SHP77 treated with DMSO at 0.1 percent for 48 hours (cell line): ENCODE measurements at regions not wholly inside any gene's neighbourhood (a gene's known extent, or its start where the extent isn't known, plus 50 kb on each side); places are given as distances from the start of the nearest gene placed in this dataset.
"Not testable (repeated sequence)": the region's sequence is repeated elsewhere in the genome, so short reads cannot be mapped to it uniquely, and the experiment has no call there.

Experiments used
- DNase-seq: peaks from one replicate; lab custom pipeline; 2025; lab: John Stamatoyannopoulos, UW

- no peak for DNase-seq
Measured at GRCh38 chr22:33971561-33971961, 51.3 kb upstream of the LARGE1 start.

DNA sequence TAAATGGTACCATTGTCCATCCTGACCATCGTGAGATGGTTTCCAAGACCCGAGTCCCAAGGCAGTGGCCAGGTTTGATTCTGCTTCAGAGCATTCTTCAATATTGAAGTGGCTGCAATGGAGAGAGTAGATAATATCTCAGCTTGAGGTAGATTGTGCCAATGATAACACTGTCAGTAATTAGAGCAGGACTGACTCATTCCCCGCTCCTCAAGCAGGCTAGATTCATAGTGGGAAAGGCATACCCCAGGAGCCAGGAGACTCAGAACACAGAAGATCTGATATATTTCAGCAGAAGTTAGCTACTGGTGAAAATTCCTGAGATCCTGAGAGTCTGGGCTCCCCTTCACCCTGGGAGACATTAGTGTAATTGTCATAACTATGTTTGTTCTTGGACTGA is 55.6 kb upstream of the LARGE1 start:
- no peak for DNase-seq

GRCh38 chr22:33983558-33983957 is 63.3 kb upstream of the LARGE1 start:
- no peak for DNase-seq

DNA sequence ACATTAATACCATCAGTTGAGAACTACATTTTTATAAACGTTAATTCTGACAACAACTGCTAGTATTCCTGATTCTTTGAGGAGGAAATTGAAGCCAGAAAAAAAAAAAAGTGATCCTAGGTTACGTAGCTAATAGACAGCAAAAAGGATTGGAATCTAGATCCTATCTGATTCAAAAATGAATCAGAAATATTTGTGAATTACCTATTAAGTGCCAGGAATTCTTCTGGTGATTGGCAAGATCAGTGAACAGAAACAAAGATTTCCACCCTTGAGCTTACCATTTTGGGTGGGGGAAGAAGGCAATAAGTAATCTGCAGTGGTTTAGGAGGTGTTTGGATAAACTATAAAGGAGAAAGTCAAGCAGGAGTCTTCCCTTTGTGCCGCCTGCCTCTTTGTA is 63.9 kb upstream of the LARGE1 start:
- DNase-seq, result no peak

GRCh38 chr22:33984656-33985285 is 64.5 kb upstream of the LARGE1 start:
- DNase-seq, result no peak

GRCh38 chr22:33985506-33985905 is 65.2 kb upstream of the LARGE1 start:
- no peak for DNase-seq

GRCh38 chr22:33986167-33986771 is 66.0 kb upstream of the LARGE1 start:
- no peak for DNase-seq

GRCh38 chr22:33986954-33987353 is 66.7 kb upstream of the LARGE1 start:
- no peak for DNase-seq

DNA sequence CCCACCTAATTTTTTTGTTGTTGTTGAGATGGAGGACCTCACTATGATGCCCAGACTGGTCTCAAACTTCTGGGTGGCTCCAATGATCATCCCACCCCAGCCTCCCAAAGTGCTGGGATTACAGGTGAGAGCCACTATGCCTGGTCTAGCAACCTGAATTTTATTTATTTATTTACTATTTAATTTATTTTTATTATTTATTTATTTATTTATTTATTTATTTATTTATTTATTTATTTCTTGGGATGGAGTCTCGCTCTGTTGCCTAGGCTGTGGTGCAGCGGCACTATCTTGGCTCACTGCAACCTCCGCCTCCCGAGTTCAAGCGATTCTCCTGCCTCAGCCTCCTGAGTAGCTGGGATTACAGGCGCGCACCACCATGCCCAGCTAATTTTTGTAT is 69.0 kb upstream of the LARGE1 start:
- DNase-seq, result not testable (repeated sequence)

DNA sequence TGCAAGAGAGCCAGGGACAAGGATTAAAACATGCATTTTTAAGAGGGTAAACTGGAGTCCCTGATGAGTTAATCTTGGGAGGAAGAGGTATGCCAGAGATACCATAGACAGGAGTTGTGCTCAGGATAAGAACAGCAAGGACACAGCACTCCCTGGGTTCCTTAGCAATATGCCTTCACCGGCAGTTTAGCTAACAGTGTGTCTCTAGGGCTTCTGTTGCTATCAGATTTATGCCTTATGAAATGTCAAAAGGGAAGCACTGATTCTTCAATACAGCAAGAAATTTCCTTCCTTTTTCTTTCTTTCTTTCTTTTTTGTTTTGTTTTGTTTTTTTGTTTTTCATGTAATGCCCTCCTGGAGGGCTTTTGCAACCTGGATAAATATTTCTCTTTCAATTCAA is 71.3 kb upstream of the LARGE1 start:
- no peak for DNase-seq

DNA sequence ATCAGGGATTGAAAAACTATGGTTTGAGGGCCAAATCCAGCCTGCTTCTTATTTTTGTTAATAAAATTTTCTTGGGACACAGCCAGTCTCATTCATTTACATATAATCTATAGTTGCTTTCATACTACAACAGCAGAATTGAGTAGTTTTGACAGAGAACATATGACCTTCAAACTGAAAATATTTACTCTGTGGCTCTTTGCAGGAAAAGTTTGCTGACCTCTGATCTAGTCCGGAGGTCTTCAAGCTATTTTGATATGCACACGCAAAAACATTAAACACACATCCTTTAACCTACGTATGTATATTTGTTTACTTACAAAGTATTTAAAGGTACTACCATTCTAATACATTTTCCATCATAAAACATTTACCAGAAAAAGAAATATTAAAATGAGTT is 76.5 kb upstream of the LARGE1 start:
- no peak for DNase-seq

- no peak for DNase-seq
Measured at GRCh38 chr22:34000879-34001526, 80.7 kb upstream of the LARGE1 start.

GRCh38 chr22:34001701-34002466 is 81.6 kb upstream of the LARGE1 start:
- no peak for DNase-seq

GRCh38 chr22:34004058-34004457 is 83.8 kb upstream of the LARGE1 start:
- DNase-seq, result no peak

- no peak for DNase-seq
Measured at GRCh38 chr22:34010259-34010658, 90.0 kb upstream of the LARGE1 start.

- no peak for DNase-seq
Measured at GRCh38 chr22:34015642-34016041, 95.4 kb upstream of the LARGE1 start.

GRCh38 chr22:34017205-34017604 is 96.9 kb upstream of the LARGE1 start:
- DNase-seq, result no peak

DNA sequence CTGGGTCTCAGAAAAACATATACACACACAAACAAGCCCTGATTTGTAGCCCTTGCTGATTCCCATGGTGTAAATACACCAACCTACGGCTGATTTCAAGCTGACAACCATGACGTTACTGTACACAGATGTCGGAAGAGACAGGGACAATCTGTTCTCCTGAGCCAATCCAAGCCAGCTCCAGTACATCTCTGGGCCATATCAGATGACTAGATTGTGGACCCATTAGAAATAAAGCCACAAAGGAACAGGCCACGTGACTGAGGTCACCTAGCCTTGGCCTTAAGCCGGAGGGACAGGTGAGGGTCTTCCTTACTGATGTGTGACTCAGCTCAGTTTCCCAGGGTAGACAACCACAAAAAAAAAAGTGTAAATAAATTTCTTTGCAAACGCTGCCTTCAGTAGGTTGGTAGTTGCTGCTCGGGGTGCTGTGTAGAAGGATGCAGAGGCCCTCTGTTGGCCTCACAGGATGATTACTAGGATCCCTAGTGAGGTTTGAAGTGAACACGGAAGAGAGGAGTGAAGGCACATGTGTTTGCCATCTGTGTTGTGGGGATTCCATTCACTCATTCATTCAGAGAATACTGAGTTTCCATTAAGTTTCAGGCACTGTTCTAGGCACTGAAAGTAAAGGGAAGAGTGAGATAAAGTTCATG is 99.0 kb upstream of the LARGE1 start:
- DNase-seq, result no peak

DNA sequence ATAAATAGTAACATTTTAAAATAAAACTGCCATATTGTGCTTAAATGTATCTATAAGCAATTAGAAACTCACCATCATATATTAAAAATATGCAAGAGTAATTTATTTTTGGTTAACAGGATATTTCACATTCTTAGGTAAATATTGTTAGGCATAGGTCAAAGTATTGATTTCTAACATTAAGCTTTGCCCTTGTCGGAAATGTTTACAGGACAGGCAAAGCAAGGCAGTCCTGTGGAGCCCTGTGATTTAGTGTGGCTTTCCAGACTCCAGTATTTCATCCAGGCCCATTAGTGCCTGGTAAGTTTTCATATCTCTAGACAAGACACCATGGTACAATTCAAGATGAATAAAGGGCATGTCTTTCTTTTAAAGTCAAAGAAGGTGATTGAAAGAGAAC is 114.9 kb upstream of the LARGE1 start:
- DNase-seq, result no peak

DNA sequence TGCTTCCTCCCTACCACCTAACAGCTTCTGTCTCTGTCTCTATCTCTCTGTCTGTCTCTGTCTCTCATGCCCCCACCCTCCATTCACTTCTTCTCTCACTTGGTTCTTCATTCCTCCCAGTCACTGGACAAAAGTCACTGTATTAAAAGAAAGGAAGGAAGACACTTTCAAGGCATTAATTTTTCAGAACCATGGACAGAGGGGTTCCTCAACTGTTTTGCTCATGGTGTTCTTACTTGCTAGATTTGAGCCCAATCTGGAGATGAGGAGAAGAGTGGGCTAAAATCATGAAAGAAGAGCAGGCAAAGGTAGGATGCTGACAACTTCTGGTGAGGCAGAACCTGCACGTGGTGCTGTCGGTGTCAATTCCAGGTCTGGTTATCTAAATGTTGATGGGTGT is 116.7 kb upstream of the LARGE1 start:
- DNase-seq, result no peak

DNA sequence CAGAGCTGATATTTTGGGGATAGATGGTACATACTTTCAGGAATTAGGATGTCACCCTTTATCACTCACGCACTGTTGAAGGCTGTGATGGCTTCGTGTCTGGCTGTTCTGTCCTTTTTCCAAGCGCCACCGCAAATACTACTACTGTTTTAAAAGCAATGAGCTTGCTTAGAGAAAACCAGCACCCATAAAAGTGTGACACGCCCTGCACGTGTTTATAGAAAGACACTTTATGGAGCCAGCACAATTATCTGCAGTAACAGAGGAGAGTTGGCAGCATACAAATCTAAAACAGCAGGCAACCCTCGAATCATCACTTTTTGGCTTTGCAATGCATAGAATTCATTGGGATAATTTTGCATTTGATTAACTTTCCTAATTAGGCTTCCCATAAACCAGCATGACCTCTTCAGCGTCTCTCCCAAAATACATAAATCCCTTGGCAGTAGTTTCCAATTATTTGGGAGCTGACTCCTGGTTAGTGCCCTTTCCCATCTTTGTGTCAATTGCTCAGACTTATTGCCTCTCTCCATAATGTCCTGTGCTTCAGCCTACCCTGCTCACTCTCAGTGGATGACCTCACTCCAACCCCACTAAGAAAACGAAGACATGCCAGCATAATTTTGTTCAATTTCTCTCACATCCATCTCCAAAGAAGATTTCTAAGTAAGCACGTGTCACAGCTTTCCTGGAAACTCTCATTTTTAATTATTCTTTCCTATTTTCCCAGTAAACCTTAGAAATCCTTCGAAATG is 118.7 kb upstream of the LARGE1 start:
- DNase-seq, result no peak

GRCh38 chr22:34045311-34045710 is 125.0 kb upstream of the LARGE1 start:
- no peak for DNase-seq
